GM21515 (cell line): ENCODE measurements at regions not wholly inside any gene's neighbourhood (a gene's known extent, or its start where the extent isn't known, plus 50 kb on each side); places are given as distances from the start of the nearest gene placed in this dataset.
"Not testable (repeated sequence)": the region's sequence is repeated elsewhere in the genome, so short reads cannot be mapped to it uniquely, and the experiment has no call there.

ENCODE experiments used
- ATAC-seq: cut with Tn5 transposase; IDR thresholded peaks from one replicate; pipeline ENCODE4 v1.9.1; 2021; ENCODE audit not compliant: unreplicated experiment

DNA sequence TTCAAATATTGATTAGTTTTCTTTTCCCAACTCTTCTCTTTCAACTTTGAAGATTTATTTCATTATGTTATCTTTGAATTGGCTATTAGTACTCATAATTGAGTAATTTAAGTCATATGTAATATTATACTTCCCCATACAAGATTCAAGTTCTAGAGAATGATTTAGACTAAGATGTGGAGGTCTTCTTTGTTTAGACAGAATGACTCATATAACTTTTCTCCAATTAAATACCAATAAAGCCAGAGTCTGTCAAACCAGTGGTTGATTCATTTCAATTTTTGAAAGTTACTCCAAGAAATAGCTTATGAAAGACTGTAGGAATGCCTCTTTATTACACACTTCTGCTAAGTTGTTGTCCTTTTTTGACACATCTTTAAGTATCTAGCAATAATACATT, 115.8 kb upstream of the SLC35F3 start:
- no peak for ATAC-seq

DNA sequence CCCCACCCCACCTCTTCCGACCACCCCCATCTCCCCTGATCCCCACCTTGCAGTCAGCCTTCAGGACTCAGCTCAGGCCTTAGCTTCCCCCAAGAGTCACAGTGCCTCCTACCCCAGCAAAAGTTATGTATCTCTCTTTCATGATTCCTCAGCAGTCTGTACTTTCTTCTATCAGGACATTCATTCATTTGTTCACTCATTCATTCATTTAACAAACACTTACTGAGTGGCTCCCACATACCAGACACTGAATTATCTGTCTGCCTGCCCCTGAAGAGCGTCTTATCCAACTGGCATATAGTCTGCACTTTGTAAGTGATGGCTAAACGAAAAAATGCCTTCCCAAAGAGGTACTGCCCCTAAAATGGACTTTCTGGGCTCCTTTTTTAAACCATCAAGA, 114.4 kb upstream of the SLC35F3 start:
- no peak for ATAC-seq

- peak; percentile 93 for ATAC-seq
Observed at GRCh38 chr1:233790662-233791371, 113.7 kb upstream of the SLC35F3 start.

DNA sequence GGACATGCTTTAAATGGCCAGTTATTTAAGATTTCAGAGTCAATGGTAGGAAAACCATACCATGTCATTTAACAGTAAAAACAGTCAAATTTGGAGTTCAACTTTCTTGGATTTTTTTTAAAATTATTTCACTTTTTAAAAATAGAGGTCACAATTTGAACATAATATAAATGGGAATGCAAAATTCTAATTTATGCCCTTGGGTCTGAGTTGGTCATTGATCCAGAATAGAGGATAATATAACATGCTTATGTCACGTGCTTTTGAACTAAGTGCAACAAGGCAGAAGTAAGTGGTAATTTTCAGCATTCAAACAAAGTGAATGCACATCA, 113.1 kb upstream of the SLC35F3 start:
- no peak for ATAC-seq

- ATAC-seq, result no peak
Observed at GRCh38 chr1:233791721-233792120, 112.8 kb upstream of the SLC35F3 start.

DNA sequence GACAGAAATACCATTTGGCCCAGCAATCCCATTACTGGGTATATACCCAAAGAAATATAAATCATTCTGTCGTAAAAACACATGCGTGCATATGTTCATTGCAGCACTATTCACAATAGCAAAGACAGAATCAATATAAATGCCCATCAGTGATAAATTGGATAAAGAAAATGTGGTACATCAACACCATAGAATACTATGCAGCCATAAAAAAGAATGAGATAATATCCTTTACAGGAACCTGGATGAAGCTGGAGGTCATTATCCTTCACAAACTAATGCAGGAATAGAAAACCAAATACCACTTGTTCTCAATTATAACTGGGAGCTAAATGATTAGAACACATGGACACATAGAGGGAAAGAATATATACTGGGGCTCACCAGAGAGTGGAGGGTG, 109.6 kb upstream of the SLC35F3 start:
- no peak for ATAC-seq

- no peak for ATAC-seq
Observed at GRCh38 chr1:233796146-233796783, 108.2 kb upstream of the SLC35F3 start.

- no peak for ATAC-seq
Observed at GRCh38 chr1:233802611-233803010, 101.9 kb upstream of the SLC35F3 start.

DNA sequence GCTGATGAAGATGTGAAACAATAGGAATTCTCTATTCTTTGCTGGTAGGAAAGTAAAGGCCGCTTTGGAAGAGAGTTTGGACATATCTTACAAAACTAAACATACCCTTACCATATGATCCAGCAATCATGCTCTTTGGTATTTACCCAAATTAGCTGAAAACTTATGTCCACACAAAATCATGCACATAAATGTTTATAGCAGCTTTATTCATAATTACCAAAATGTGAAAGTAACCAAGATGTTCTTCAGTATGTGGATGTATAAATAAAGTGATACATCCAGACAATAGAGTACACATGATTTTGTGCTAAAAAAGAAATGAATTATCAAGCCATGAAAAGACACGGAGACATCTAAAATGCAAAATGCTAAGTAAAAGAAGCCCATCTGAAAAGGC, 98.7 kb upstream of the SLC35F3 start:
- ATAC-seq, result no peak

GRCh38 chr1:233815357-233815756, 89.1 kb upstream of the SLC35F3 start:
- no peak for ATAC-seq

DNA sequence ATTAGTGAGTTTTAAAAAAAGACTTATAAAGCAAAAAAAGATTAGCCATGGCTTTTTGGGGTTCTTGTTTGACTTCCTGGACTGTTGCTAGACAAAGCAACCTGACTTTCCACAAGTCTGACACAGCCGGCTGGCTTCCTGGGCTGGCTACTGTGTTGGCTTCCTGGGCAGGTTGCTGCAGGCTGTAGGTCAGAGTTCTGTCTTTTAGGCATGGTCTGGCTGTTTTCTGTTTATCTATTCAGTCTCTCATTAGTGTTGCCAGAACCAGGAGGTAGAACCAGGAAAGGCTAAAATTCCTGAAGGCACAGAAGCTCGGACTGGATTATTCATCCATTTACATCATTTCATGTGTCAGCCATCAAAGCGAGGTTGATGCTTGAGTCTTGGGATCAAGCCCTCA, 88.6 kb upstream of the SLC35F3 start:
- no peak for ATAC-seq

DNA sequence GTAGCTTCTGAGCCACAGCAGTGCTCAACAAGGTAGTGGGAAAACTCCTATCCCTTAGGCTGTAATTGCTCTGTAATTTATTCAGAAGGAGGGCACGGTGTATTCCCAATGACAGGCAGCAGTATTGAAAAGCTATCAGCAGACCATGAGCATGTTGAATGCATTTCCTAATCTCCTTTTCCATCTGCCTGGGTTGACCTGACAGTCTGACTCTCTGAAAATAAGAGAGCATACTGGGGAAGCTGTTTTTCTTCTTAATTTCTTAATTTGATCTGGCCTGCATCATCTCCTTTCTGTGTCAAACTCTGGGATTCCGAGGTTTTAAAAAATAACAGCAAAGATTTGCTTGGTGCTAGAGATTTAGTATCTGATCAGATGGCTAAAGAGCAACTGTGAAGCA, 88.1 kb upstream of the SLC35F3 start:
- ATAC-seq, result no peak

- no peak for ATAC-seq
Observed at GRCh38 chr1:233819042-233819441, 85.4 kb upstream of the SLC35F3 start.

DNA sequence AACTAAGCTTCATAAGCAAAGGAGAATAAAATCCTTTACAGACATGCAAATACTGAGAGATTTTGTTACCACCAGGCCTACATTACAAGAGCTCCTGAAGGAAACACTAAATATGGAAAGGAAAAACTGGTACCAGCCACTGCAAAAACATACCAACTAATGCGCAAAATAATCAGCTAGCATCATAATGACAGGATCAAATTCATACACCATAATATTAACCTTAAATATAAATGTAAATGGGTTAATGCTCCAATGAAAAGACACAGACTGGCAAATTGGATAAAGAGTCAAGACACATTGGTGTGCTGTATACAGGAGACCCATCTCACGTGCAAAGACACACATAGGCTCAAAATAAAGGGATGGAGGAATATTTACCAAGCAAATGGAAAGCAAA, 80.3 kb upstream of the SLC35F3 start:
- ATAC-seq, result not testable (repeated sequence)

DNA sequence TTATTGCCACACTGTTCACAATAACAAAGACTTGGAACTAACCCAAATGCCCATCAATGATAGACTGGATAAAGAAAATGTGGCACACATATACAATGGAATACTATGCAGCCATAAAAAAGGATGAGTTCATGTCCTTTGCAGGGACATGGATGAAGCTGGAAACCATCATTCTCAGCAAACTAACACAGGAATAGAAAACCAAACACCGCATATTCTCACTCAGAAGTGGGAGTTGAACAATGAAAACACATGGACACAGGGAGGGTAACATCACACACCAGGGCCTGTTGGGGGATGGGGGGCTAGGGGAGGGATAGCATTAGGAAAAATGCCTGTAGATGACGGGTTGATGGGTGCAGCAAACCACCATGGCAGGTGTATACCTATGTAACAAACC, 76.5 kb upstream of the SLC35F3 start:
- not testable (repeated sequence) for ATAC-seq

DNA sequence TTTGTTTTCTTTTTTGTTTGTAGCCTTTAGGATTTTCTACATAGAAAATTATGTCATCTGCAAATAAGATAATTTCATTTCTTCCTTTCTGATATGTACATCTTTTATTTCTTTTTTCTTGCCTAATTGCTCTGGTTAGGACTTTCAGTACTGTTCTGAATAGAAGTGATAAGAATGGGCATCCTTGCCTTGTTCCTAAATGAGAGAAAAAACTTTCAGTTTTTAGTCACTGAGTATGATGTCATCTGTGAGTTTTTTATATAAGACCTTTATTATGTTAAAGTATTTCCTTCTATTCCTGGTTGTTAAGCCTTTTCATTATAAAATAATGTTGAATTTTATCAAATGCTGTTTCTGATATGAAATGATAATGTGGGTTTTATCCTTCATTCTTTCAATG, 76.0 kb upstream of the SLC35F3 start:
- no peak for ATAC-seq

- ATAC-seq, result no peak
Observed at GRCh38 chr1:233834609-233835008, 69.9 kb upstream of the SLC35F3 start.

DNA sequence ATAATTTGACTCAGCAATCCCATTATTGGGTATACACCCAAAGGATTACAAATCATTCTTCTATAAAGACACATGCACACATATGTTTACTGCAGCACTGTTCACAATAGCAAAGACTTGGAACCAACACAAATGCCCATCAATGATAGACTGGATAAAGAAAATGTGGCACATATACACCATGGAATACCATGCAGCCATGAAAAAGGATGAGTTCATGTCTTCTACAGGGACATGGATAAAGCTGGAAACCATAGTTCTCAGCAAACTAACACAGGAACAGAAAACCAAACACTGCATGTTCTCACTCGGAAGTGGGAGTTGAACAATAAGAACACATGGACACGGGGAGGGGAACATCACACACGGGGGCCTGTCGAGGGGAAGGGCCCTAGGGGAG, 66.3 kb upstream of the SLC35F3 start:
- ATAC-seq, result not testable (repeated sequence)

- ATAC-seq, result no peak
Observed at GRCh38 chr1:233843525-233844204, 60.8 kb upstream of the SLC35F3 start.

- no peak for ATAC-seq
Observed at GRCh38 chr1:233844275-233844674, 60.2 kb upstream of the SLC35F3 start.

DNA sequence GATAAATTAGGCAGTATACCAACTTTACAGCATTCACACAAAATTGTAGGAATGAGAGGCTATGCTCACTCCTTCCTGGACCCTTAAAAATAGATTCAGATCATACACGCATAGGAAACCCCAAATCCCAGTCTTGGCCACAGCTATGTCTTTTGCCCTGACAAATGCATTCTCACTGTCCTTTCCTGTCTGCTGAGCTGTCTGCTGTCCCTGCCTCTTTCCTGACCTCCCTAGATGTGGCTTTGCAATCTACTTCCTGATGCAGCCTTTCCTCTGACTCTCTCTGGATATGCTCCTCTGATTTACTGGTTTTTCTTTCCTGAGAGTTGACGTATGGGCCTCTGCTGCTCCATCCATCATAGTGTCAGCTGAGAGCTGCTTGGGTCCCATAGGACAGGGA, 59.8 kb upstream of the SLC35F3 start:
- ATAC-seq, result no peak
